ENCODE measurements at regions not wholly inside any gene's neighbourhood (a gene's known extent, or its start where the extent isn't known, plus 50 kb on each side); places are given as distances from the start of the nearest gene placed in this dataset.

GRCh38 chr18:78158943-78159342 is 820.7 kb upstream of the SALL3 start:
- H3K27me3 ChIP-seq (replicated peaks; ENCODE audit: control insufficient read depth, insufficient read depth, low read length): no peaks in the 10 kb centered on the region
- no peak overlapping the region for H3K9ac ChIP-seq (ENCODE audit: low read length)
- no peak for DNase-seq (ENCODE audit: low read depth)
- no peaks in the 10 kb centered on the region for H3K4me1 ChIP-seq (ENCODE audit: control insufficient read depth, insufficient read depth, low read length)
- no peaks in the 10 kb centered on the region for H3K36me3 ChIP-seq (ENCODE audit: control insufficient read depth, insufficient read depth, low read length, severe bottlenecking)
- H3K9me3 ChIP-seq (ENCODE audit: control insufficient read depth, low read length): no peaks in the 10 kb centered on the region
- H3K4me3 ChIP-seq (ENCODE audit: low read length): no peak overlapping the region

GRCh38 chr18:78159397-78159796 is 820.2 kb upstream of the SALL3 start:
- no peak for DNase-seq (ENCODE audit: low read depth)
- H3K9ac ChIP-seq (ENCODE audit: low read length): no peak overlapping the region

GRCh38 chr18:78160961-78161656 is 818.5 kb upstream of the SALL3 start:
- no peaks in the 10 kb centered on the region for H3K36me3 ChIP-seq (ENCODE audit: control insufficient read depth, insufficient read depth, low read length, severe bottlenecking)
- no peaks in the 10 kb centered on the region for H3K9me3 ChIP-seq (ENCODE audit: control insufficient read depth, low read length)
- H3K27me3 ChIP-seq (replicated peaks; ENCODE audit: control insufficient read depth, insufficient read depth, low read length): no peaks in the 10 kb centered on the region
- H3K4me1 ChIP-seq (ENCODE audit: control insufficient read depth, insufficient read depth, low read length): no peaks in the 10 kb centered on the region
- H3K9ac ChIP-seq (ENCODE audit: low read length): no peak overlapping the region
- DNase-seq (ENCODE audit: low read depth): no peak
- no peak overlapping the region for H3K4me3 ChIP-seq (ENCODE audit: low read length)

More at GRCh38 chr18:78159397-78159796, 820.2 kb upstream of the SALL3 start:
- H3K4me1 ChIP-seq (ENCODE audit: control insufficient read depth, insufficient read depth, low read length): no peaks in the 10 kb centered on the region
- H3K9me3 ChIP-seq (ENCODE audit: control insufficient read depth, low read length): no peaks in the 10 kb centered on the region
- H3K36me3 ChIP-seq (ENCODE audit: control insufficient read depth, insufficient read depth, low read length, severe bottlenecking): no peaks in the 10 kb centered on the region
- H3K27me3 ChIP-seq (replicated peaks; ENCODE audit: control insufficient read depth, insufficient read depth, low read length): no peaks in the 10 kb centered on the region
- H3K4me3 ChIP-seq (ENCODE audit: low read length): no peak overlapping the region

- no peak for DNase-seq (ENCODE audit: low read depth)
- Histone ChIP-seq H3K36me3 (ENCODE audit: control insufficient read depth, insufficient read depth, low read length, severe bottlenecking) (no peaks in the 10 kb centered on the region), H3K4me1 (ENCODE audit: control insufficient read depth, insufficient read depth, low read length) (no peaks in the 10 kb centered on the region), H3K9me3 (ENCODE audit: control insufficient read depth, low read length) (no peaks in the 10 kb centered on the region), H3K27me3 (replicated peaks; ENCODE audit: control insufficient read depth, insufficient read depth, low read length) (no peaks in the 10 kb centered on the region), H3K4me3 (ENCODE audit: low read length) (no peak overlapping the region), H3K9ac (ENCODE audit: low read length) (no peak overlapping the region)
These were observed 814.1 kb upstream of the SALL3 start for GRCh38 chr18:78165525-78165924.

- no peak overlapping the region for H3K9ac ChIP-seq (ENCODE audit: low read length)
- no peaks in the 10 kb centered on the region for H3K9me3 ChIP-seq (ENCODE audit: control insufficient read depth, low read length)
- no peak for DNase-seq (ENCODE audit: low read depth)
- no peaks in the 10 kb centered on the region for H3K27me3 ChIP-seq (replicated peaks; ENCODE audit: control insufficient read depth, insufficient read depth, low read length)
- H3K36me3 ChIP-seq (ENCODE audit: control insufficient read depth, insufficient read depth, low read length, severe bottlenecking): no peaks in the 10 kb centered on the region
- no peaks in the 10 kb centered on the region for H3K4me1 ChIP-seq (ENCODE audit: control insufficient read depth, insufficient read depth, low read length)
- no peak overlapping the region for H3K4me3 ChIP-seq (ENCODE audit: low read length)
These were observed 811.1 kb upstream of the SALL3 start for GRCh38 chr18:78168526-78168925.

GRCh38 chr18:78169174-78169864 is 810.3 kb upstream of the SALL3 start:
- H3K9me3 ChIP-seq (ENCODE audit: control insufficient read depth, low read length): no peaks in the 10 kb centered on the region

GRCh38 chr18:78171954-78172353 is 807.7 kb upstream of the SALL3 start:
- no peak overlapping the region for H3K4me3 ChIP-seq (ENCODE audit: low read length)
- no peaks in the 10 kb centered on the region for H3K27me3 ChIP-seq (replicated peaks; ENCODE audit: control insufficient read depth, insufficient read depth, low read length)
- DNase-seq (ENCODE audit: low read depth): no peak
- H3K9me3 ChIP-seq (ENCODE audit: control insufficient read depth, low read length): no peaks in the 10 kb centered on the region
- H3K4me1 ChIP-seq (ENCODE audit: control insufficient read depth, insufficient read depth, low read length): no peaks in the 10 kb centered on the region
- H3K36me3 ChIP-seq (ENCODE audit: control insufficient read depth, insufficient read depth, low read length, severe bottlenecking): no peaks in the 10 kb centered on the region
- H3K9ac ChIP-seq (ENCODE audit: low read length): no peak overlapping the region

More at GRCh38 chr18:78169174-78169864, 810.3 kb upstream of the SALL3 start:
- H3K36me3 ChIP-seq (ENCODE audit: control insufficient read depth, insufficient read depth, low read length, severe bottlenecking): no peaks in the 10 kb centered on the region
- no peaks in the 10 kb centered on the region for H3K27me3 ChIP-seq (replicated peaks; ENCODE audit: control insufficient read depth, insufficient read depth, low read length)
- no peak overlapping the region for H3K4me3 ChIP-seq (ENCODE audit: low read length)
- H3K9ac ChIP-seq (ENCODE audit: low read length): no peak overlapping the region
- no peaks in the 10 kb centered on the region for H3K4me1 ChIP-seq (ENCODE audit: control insufficient read depth, insufficient read depth, low read length)
- DNase-seq (ENCODE audit: low read depth): no peak

GRCh38 chr18:78174737-78175136 is 804.9 kb upstream of the SALL3 start:
- Histone ChIP-seq H3K9ac (ENCODE audit: low read length) (no peak overlapping the region), H3K27me3 (replicated peaks; ENCODE audit: control insufficient read depth, insufficient read depth, low read length) (no peaks in the 10 kb centered on the region), H3K4me1 (ENCODE audit: control insufficient read depth, insufficient read depth, low read length) (no peaks in the 10 kb centered on the region), H3K4me3 (ENCODE audit: low read length) (no peak overlapping the region), H3K9me3 (ENCODE audit: control insufficient read depth, low read length) (peaks cover 3% of the 10 kb centered on the region), H3K36me3 (ENCODE audit: control insufficient read depth, insufficient read depth, low read length, severe bottlenecking) (no peaks in the 10 kb centered on the region)
- DNase-seq (ENCODE audit: low read depth): no peak

GRCh38 chr18:78178812-78179211 is 800.8 kb upstream of the SALL3 start:
- no peak for DNase-seq (ENCODE audit: low read depth)
- H3K36me3 ChIP-seq (ENCODE audit: control insufficient read depth, insufficient read depth, low read length, severe bottlenecking): no peaks in the 10 kb centered on the region
- H3K9me3 ChIP-seq (ENCODE audit: control insufficient read depth, low read length): peaks cover 3% of the 10 kb centered on the region
- H3K27me3 ChIP-seq (replicated peaks; ENCODE audit: control insufficient read depth, insufficient read depth, low read length): no peaks in the 10 kb centered on the region
- H3K4me3 ChIP-seq (ENCODE audit: low read length): no peak overlapping the region
- no peak overlapping the region for H3K9ac ChIP-seq (ENCODE audit: low read length)
- no peaks in the 10 kb centered on the region for H3K4me1 ChIP-seq (ENCODE audit: control insufficient read depth, insufficient read depth, low read length)

- no peaks in the 10 kb centered on the region for H3K36me3 ChIP-seq (ENCODE audit: control insufficient read depth, insufficient read depth, low read length, severe bottlenecking)
- peaks cover 3% of the 10 kb centered on the region for H3K9me3 ChIP-seq (ENCODE audit: control insufficient read depth, low read length)
- no peak for DNase-seq (ENCODE audit: low read depth)
- H3K4me1 ChIP-seq (ENCODE audit: control insufficient read depth, insufficient read depth, low read length): no peaks in the 10 kb centered on the region
- H3K27me3 ChIP-seq (replicated peaks; ENCODE audit: control insufficient read depth, insufficient read depth, low read length): no peaks in the 10 kb centered on the region
- no peak overlapping the region for H3K4me3 ChIP-seq (ENCODE audit: low read length)
- no peak overlapping the region for H3K9ac ChIP-seq (ENCODE audit: low read length)
These were observed 798.9 kb upstream of the SALL3 start for GRCh38 chr18:78180741-78181140.

GRCh38 chr18:78183815-78184214 is 795.8 kb upstream of the SALL3 start:
- H3K36me3 ChIP-seq (ENCODE audit: control insufficient read depth, insufficient read depth, low read length, severe bottlenecking): no peaks in the 10 kb centered on the region
- no peaks in the 10 kb centered on the region for H3K27me3 ChIP-seq (replicated peaks; ENCODE audit: control insufficient read depth, insufficient read depth, low read length)
- H3K4me1 ChIP-seq (ENCODE audit: control insufficient read depth, insufficient read depth, low read length): no peaks in the 10 kb centered on the region
- no peak for DNase-seq (ENCODE audit: low read depth)
- H3K9me3 ChIP-seq (ENCODE audit: control insufficient read depth, low read length): no peaks in the 10 kb centered on the region
- H3K9ac ChIP-seq (ENCODE audit: low read length): no peak overlapping the region
- no peak overlapping the region for H3K4me3 ChIP-seq (ENCODE audit: low read length)
